ENCODE measurements at regions not wholly inside any gene's neighbourhood (a gene's known extent, or its start where the extent isn't known, plus 50 kb on each side); places are given as distances from the start of the nearest gene placed in this dataset.
"Not testable (repeated sequence)": the region's sequence is repeated elsewhere in the genome, so short reads cannot be mapped to it uniquely, and the experiment has no call there.

DNA sequence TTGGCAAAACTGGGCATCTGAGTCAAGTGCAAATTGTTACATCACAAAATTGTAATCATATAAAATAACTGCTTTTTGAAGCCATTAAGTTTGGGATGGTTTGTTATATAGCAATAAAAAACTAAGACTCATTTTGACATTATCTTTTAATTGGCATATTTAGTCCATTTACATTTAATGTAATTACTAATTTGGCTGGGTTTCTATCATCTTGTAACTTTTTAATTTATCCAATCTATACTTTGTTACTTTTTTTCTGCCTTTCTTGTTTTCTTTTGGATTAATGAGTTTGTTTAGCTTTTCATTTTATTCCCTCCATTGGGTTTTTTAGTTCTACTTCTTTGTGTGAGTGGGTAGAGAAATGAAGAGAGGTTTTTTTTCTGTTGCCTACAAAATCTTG is 76.3 kb downstream of the DRAM2 start:
- DNase-seq, result no peak

DNA sequence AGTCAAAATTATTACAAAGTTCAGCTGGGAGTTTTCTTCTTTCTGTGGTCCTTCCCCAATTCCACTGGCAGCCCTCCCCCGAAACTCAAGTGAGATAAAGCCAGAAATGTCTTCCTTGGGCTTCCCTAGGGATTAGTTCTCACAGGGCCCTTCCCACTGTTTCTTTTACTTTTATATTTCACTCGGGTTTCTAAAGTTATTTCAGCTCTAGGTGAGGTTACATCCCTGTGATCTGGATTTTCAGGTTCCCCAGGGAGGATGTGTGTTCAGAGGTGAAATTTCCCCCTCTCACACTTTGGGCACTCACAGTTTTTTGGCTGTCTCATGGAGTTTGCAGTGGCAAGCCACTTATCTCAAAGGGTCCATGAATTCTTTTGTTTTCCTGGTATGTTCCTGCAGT is 77.3 kb downstream of the DRAM2 start:
- no peak for DNase-seq

DNA sequence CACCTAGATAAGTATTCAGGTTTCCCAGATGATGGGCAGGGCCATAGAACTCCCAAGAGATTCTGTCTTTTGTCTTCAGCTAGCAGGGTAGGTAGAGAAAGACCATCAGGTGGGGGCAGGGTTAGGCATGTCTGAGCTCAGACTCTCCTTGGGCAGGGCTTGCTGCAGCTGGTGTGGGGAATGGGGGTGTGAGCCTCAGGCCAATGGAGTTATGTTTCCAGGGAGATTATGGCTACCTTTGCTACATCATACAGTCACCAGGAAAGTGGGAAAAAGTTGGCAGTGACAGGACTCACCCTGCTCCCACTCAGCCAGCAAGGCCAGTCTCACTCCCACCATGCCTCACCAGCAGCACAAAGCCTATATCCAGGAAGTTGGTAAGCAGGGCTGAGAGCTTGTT is 77.8 kb downstream of the DRAM2 start:
- no peak for DNase-seq

DNA sequence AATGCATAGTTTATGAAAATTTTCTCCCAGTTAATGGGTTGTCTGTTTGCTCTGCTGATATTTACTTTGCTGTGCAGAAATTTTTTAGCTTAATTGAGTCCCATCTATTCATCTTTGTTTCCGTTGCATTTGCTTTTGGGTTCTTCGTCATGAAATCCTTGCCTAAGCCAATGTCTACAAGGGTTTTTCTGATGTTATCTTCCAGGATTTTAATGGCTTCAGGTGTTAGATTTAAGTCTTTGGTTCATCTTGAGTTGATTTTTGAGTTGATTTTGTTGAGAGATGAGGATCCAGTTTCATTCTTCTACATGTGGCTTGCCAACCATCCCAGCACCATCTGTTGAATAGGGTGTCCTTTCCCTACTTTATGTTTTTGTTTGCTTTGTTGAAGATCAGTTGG is 85.2 kb downstream of the DRAM2 start:
- DNase-seq, result no peak

DNA sequence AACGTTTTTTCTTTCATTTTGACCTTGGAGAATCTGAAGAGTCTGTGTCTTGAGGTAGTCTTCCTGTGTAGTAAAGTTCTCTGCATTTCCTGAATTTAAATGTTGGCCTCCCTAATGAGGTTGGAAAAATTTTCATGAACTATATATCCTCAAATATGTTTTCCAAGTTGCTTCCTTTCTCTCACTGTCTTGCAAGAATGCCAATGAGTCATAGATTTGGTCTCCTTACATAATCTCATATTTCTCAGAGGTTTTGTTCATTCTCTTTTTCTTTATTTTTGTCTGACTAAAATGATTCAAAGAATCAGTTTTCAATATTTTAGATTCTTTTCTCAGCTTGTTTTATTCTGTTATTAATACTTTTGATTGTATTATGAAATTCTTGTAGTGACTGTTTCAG is 87.6 kb downstream of the DRAM2 start:
- no peak for DNase-seq

DNA sequence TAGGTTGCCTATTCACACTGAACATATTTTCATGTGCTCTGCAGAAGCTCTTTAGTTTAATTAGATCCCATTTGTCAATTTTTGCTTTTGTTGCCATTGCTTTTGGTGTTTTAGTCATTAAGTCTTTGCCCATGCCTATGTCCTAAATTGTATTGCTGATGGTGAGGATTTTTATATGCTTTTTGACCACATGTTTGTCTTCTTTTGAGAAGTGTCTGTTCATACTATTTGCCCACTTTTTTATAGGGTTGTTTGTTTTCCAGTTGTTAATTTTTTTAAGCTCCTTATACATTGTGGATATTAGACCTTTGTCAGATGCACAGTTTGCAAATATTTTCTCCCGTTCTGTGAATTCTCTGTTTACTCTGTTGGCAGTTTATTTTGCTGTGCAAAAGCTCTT is 84.5 kb upstream of the LRIF1 start:
- DNase-seq, result not testable (repeated sequence)

DNA sequence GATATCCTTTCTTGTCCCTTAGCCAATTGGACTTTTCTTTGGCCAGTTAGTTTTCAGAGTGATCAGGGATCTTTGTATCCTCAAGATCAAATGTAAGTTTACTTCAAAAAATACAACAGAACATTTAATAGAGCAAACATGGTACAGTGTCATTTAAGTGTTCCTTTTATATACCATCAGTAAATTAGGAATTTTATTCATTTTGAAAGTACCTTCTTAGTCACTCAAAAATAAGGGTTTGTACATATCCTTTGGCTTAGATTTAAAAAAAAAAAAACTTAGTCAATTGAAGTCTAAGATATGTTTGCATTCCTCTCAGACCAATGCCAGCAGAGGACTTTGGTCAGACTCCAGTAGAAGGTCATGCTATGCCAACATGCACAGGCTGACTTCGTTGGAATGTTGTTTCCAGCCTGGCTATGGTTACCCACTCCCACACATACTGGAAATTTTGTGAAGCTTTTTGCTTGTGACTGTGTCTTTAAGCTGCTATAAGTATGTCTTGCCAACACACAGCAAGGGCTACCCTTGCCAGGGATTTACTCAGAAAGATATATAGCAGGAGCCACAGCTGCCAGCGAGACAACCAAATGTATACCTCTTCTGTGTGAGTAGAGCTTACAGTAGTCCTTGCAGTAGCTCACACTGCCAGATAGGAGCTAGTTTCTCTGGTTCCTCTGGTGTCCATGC is 81.5 kb upstream of the LRIF1 start:
- DNase-seq, result no peak

DNA sequence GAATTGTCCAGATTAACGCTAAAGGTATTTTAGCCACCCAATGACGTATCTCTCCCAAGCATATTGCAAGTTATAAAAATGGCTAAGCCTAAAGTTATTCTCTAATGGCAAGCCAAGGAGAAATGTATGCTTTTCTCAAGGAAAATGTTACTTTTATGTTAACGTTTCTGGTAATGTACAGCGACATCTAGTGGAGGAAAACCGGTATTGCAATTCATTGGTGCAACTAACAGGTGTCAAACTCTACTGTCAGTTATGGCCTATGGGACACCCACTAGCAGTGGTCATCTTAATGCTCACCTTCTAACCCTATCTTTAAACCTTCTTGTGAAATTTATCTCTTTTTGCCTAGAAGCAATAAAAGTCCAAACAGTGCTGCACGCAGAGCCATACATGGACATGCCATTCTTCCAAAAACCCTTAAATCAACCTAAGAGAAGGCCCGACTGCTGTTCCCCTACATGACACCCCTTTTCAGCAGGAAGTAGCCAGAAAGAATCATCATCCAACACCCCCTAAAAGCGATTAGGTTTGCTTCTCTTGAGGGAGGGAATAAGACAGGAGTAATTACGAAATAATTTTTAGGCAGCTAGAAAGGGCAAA is 68.7 kb upstream of the LRIF1 start:
- DNase-seq, result no peak

DNA sequence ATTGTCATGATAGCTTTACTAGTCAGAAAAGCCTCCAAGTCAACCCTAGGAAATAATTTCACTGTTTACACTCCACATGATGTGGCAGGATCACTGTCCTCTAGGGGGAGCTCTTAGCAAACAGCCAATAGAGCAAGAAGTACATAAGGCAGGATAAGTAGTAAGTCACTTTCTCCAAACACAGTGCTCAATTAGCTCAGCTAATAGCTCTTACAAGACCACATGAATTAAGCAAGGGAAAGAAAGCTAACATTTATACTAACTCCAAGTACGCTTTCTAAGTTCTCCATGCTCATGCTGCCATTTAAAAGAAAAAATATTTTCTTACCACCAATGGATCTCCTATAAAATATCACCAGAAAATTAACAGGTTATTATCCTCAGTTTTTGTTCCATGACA is 66.9 kb upstream of the LRIF1 start:
- DNase-seq, result peak; percentile 73

DNA sequence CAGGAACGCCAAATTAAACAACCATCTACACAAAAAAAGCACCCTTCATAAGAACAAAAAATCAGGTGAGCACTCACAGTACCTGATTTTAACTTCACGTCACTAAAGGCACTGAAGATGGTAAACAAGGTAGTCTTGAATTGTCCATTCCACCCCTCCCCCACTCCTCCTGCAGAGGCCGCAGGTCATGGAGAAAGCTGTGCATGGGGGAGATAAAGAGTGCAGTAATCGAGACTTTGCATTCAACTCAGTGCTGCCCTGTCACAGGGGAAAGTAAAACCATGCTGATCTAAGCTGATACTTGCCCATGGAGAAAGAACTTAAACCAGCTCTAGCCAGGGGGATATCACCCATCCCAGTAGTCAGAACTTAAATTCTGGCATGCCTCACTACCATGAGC is 61.4 kb upstream of the LRIF1 start:
- DNase-seq, result no peak

DNA sequence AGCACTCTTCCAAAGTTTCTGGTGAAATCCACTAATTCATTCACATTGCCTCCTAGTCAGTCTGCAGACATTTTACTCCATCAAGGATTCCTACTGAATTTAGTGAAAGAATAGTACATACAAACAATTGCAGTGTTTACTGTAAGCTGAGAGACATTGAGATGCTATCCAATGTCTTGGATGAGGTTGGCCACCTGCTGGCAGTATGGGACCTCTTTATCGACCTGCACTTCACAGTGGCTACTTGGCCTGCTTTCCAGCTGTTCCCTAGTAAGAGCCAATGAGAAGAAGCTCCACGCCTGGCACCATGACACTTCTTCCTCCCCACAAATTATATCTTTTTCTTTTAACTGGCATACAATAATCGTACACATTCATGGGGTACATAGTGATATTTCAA is 51.5 kb upstream of the LRIF1 start:
- DNase-seq, result no peak
